CD14-positive monocyte (primary cell): ENCODE measurements at regions not wholly inside any gene's neighbourhood (a gene's known extent, or its start where the extent isn't known, plus 50 kb on each side); places are given as distances from the start of the nearest gene placed in this dataset.

Source experiments
- DNase-seq, 3 donors: peaks; one replicate each; pipeline ENCODE4 v3.0.0-alpha.2; 2011 to 2022
- H2AFZ ChIP-seq: 2 replicates; pipeline ENCODE4 v1.6.0; 2012; ENCODE audit warnings: mild to moderate bottlenecking, low read depth, low read length, inconsistent platforms; ENCODE audit not compliant: insufficient read depth, poor library complexity, severe bottlenecking
- H3K27ac ChIP-seq, 2 donors: 1 replicate in 1 of 2; 2 replicates in 1 of 2; pipeline ENCODE4 v1.5.1; 2012 to 2013; ENCODE audit warnings: low read length in 2 of 2, control low read depth in 1 of 2, inconsistent platforms in 1 of 2, low read depth in 1 of 2, mild to moderate bottlenecking in 1 of 2
- H3K27me3 ChIP-seq, 2 donors: one replicate each; pipeline versions ENCODE4 v1.6.0 to v1.6.1; 2011 to 2013; ENCODE audit warnings: low read length in 2 of 2; ENCODE audit not compliant: control insufficient read depth in 2 of 2, insufficient read depth in 2 of 2
- H3K36me3 ChIP-seq, 2 donors: replicated peaks in 1 of 2; 1 replicate in 1 of 2; 2 replicates in 1 of 2; pipeline versions ENCODE4 v1.5.1 to v1.6.1; 2012 to 2013; ENCODE audit warnings: low read length in 2 of 2, control low read depth in 1 of 2, inconsistent platforms in 1 of 2, mild to moderate bottlenecking in 1 of 2; ENCODE audit not compliant: insufficient read depth in 2 of 2, control insufficient read depth in 1 of 2
- H3K4me1 ChIP-seq, 2 donors: 1 replicate in 1 of 2; 2 replicates in 1 of 2; pipeline versions ENCODE4 v1.5.1 to v1.6.1; 2012 to 2013; ENCODE audit warnings: low read length in 2 of 2, control low read depth in 1 of 2, inconsistent platforms in 1 of 2, mild to moderate bottlenecking in 1 of 2, moderate library complexity in 1 of 2; ENCODE audit not compliant: insufficient read depth in 2 of 2, control insufficient read depth in 1 of 2
- H3K4me2 ChIP-seq: replicated peaks from 2 replicates; pipeline ENCODE3; 2012; ENCODE audit warnings: low read length, moderate library complexity, mild to moderate bottlenecking; ENCODE audit not compliant: poor library complexity, severe bottlenecking; ENCODE audit errors: extremely low read depth
- H3K4me3 ChIP-seq, 3 experiments: fragments of 200-600 bp in 1 of 3; sonication (generic) in 1 of 3; replicated peaks in 1 of 3; 1 replicate in 2 of 3; 2 replicates in 1 of 3; pipeline ENCODE4 v1.5.1; 2011 to 2013; ENCODE audit warnings: low read length in 3 of 3, mild to moderate bottlenecking in 3 of 3, control low read depth in 2 of 3, low read depth in 2 of 3, inconsistent platforms in 1 of 3, moderate library complexity in 1 of 3
- H3K79me2 ChIP-seq: 2 replicates; pipeline ENCODE4 v1.6.0; 2012; ENCODE audit warnings: mild to moderate bottlenecking, control low read depth, inconsistent platforms, low read length, moderate library complexity; ENCODE audit not compliant: insufficient read depth
- H3K9ac ChIP-seq: 2 replicates; pipeline ENCODE4 v1.6.0; 2017; ENCODE audit warnings: low read length, mild to moderate bottlenecking; ENCODE audit not compliant: insufficient read depth, poor library complexity, severe bottlenecking
- H3K9me3 ChIP-seq, 2 donors: replicated peaks in 1 of 2; 1 replicate in 1 of 2; 2 replicates in 1 of 2; pipeline versions ENCODE4 v1.5.1 to v1.6.1; 2012 to 2013; ENCODE audit warnings: low read length in 2 of 2, control low read depth in 1 of 2; ENCODE audit not compliant: control insufficient read depth in 1 of 2, insufficient read depth in 1 of 2
- H4K20me1 ChIP-seq: 2 replicates; pipeline ENCODE4 v1.6.0; 2012; ENCODE audit warnings: mild to moderate bottlenecking, low read length, control low read depth, moderate library complexity; ENCODE audit not compliant: insufficient read depth
- H3K27ac Mint-ChIP-seq, 7 donors: one replicate each; pipeline ENCODE4 v1.8.0; 2020; ENCODE audit warnings: mild to moderate bottlenecking in 7 of 7, mixed read lengths in 7 of 7, moderate library complexity in 6 of 7, inconsistent platforms in 2 of 7
- H3K27me3 Mint-ChIP-seq, 3 donors: one replicate each; pipeline ENCODE4 v1.8.0; 2021 to 2022; ENCODE audit warnings: low read depth in 3 of 3, mild to moderate bottlenecking in 3 of 3, mixed read lengths in 3 of 3, moderate library complexity in 3 of 3, inconsistent platforms in 1 of 3
- H3K36me3 Mint-ChIP-seq, 2 donors: one replicate each; pipeline ENCODE4 v1.8.0; 2020; ENCODE audit warnings: mixed read lengths in 2 of 2, inconsistent platforms in 1 of 2, mild to moderate bottlenecking in 1 of 2
- H3K4me1 Mint-ChIP-seq: one replicate; pipeline ENCODE4 v1.8.0; 2020; ENCODE audit warnings: mild to moderate bottlenecking, mixed read lengths
- H3K4me3 Mint-ChIP-seq, 2 donors: one replicate each; pipeline ENCODE4 v1.8.0; 2020; ENCODE audit warnings: mild to moderate bottlenecking in 2 of 2, mixed read lengths in 2 of 2, moderate library complexity in 1 of 2
- H3K9me3 Mint-ChIP-seq, 7 donors: one replicate each; pipeline ENCODE4 v1.8.0; 2020 to 2022; ENCODE audit warnings: mixed read lengths in 7 of 7, mild to moderate bottlenecking in 6 of 7, moderate library complexity in 6 of 7, inconsistent platforms in 2 of 7
- WGBS: methylation state at CpG from one replicate; pipeline ENCODE4 v1.1.5; 2013; ENCODE audit warnings: missing lambda C conversion rate; ENCODE audit not compliant: insufficient coverage; 5-methylcytosine and 5-hydroxymethylcytosine counted together
- intact Hi-C, 2 donors: fragments of 100-400 bp; cut with micrococcal nuclease; formaldehyde crosslinking; loops; one replicate each; pipeline versions ENCODE4 v1.15.0 to v1.15.1; 2023
- TF ChIP-seq, protein P1 (sequence below): fragments of 200-600 bp; IDR thresholded peaks from one replicate; pipeline ENCODE4 v1.8.0; 2022; ENCODE audit warnings: antibody characterized with exemption, mild to moderate bottlenecking

DNA sequence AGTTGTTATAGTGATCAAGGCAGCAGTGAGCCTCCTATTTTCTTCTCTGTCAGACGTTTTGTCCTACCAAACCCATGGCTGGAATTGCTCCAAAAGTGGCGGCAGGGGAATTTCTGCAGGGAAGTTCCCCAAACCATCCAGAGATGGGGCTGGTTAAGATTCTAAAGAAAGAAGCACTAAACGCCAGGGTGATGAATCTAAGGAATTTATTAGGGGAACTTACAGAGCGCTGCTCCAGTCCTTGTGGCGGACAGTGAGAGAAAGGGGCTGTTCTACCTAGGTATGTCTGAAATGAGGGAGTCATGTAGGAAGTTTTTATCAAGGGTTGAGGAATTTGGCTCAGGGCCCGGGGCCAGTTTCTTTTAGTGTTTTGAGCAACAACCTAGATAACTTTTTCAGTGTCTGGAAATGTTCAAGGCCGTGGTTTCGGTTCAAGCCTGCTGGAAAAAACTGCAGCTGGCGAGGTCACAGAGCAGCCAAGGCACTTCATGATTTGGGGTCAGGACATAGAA, 222.4 kb upstream of the B3GALT2 start:
- Histone ChIP-seq H3K4me1 (no peaks in the 10 kb centered on the region), H3K9ac (no peak overlapping the region), H3K9me3 (no peaks in the 10 kb centered on the region), H3K4me3 (no peak overlapping the region), H3K36me3 (no peaks in the 10 kb centered on the region), H4K20me1 (no peaks in the 10 kb centered on the region), H3K27ac (no peak overlapping the region), H3K27me3 (no peaks in the 10 kb centered on the region), H3K4me2 (no peak overlapping the region), H3K79me2 (no peaks in the 10 kb centered on the region), H2AFZ (no peak overlapping the region)
- H3K36me3 Mint-ChIP-seq = no peaks in the 10 kb centered on the region
- WGBS = 42% methylated on average over 7 of the region's 9 CpGs
- H3K4me3 Mint-ChIP-seq = peak overlapping the region; percentile 35 to 39
- H3K4me1 Mint-ChIP-seq = peaks cover 5% of the 10 kb centered on the region
- no peaks in the 10 kb centered on the region for H3K27me3 Mint-ChIP-seq
- peak in 1 of 3 donors; percentile 26 for DNase-seq
- TF ChIP-seq, protein P1, sequence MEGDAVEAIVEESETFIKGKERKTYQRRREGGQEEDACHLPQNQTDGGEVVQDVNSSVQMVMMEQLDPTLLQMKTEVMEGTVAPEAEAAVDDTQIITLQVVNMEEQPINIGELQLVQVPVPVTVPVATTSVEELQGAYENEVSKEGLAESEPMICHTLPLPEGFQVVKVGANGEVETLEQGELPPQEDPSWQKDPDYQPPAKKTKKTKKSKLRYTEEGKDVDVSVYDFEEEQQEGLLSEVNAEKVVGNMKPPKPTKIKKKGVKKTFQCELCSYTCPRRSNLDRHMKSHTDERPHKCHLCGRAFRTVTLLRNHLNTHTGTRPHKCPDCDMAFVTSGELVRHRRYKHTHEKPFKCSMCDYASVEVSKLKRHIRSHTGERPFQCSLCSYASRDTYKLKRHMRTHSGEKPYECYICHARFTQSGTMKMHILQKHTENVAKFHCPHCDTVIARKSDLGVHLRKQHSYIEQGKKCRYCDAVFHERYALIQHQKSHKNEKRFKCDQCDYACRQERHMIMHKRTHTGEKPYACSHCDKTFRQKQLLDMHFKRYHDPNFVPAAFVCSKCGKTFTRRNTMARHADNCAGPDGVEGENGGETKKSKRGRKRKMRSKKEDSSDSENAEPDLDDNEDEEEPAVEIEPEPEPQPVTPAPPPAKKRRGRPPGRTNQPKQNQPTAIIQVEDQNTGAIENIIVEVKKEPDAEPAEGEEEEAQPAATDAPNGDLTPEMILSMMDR = no peak
- intact Hi-C loops = loop anchor here in 1 of 2 donors (5.0 kb wide), 1 partner anchor 888 kb away; no protein-coding TSS in a partner anchor
- H3K27ac Mint-ChIP-seq = peak overlapping the region in 2 of 7 donors; percentile 36 to 58
- H3K9me3 Mint-ChIP-seq = no peaks in the 10 kb centered on the region

DNA sequence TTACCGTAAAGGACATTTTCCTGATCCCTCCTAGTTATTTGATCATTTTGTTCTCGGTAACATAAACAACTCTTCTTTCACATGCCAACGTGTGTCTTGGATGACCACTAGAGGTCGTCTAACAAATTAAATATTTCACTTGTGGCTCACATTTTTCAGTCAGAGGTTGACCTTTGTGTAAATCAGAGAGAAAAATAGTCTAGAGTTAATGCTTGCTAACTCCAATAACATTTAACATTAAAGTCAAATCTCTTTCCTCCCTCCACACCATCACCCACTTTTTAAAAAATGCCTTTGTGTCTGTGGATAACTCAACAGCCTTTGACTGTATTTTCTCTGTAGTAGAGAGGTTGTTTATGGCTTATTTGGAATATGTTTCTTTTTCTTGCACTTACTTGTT, 220.5 kb upstream of the B3GALT2 start:
- H3K9ac ChIP-seq = no peak overlapping the region
- H3K27ac ChIP-seq = no peak overlapping the region
- H3K4me1 ChIP-seq = no peaks in the 10 kb centered on the region
- WGBS = no CpG with 5 or more reads among the region's 4 CpGs
- Mint-ChIP-seq H3K4me3 (no peak overlapping the region), H3K9me3 (no peaks in the 10 kb centered on the region), H3K36me3 (no peaks in the 10 kb centered on the region), H3K4me1 (peaks cover 5% of the 10 kb centered on the region), H3K27ac (no peak overlapping the region), H3K27me3 (no peaks in the 10 kb centered on the region)
- H3K4me2 ChIP-seq = no peak overlapping the region
- H3K9me3 ChIP-seq = no peaks in the 10 kb centered on the region
- intact Hi-C loops = loop anchor here in 1 of 2 donors (5.0 kb wide), 1 partner anchor 890 kb away; no protein-coding TSS in a partner anchor
- no peaks in the 10 kb centered on the region for H4K20me1 ChIP-seq
- H3K27me3 ChIP-seq = no peaks in the 10 kb centered on the region
- no peaks in the 10 kb centered on the region for H3K36me3 ChIP-seq
- H3K79me2 ChIP-seq = no peaks in the 10 kb centered on the region
- no peak overlapping the region for H3K4me3 ChIP-seq
- H2AFZ ChIP-seq = no peak overlapping the region
- DNase-seq = peak; percentile 6 to 37 (median 19)
- TF ChIP-seq, protein P1 = peak; percentile 82
